GM23248 (cell line): ENCODE measurements at regions not wholly inside any gene's neighbourhood (a gene's known extent, or its start where the extent isn't known, plus 50 kb on each side); places are given as distances from the start of the nearest gene placed in this dataset.

Experiments used
- EZH2 ChIP-seq: fragments of 200-600 bp; sonication (generic); IDR thresholded peaks from 2 replicates; pipeline ENCODE4 v1.6.1; 2018; ENCODE audit warnings: antibody characterized with exemption, mild to moderate bottlenecking; ENCODE audit not compliant: insufficient read depth, poor library complexity, severe bottlenecking
- EZH2phosphoT487 ChIP-seq: fragments of 200-600 bp; sonication (generic); IDR thresholded peaks from 2 replicates; pipeline ENCODE4 v1.6.1; 2018; ENCODE audit warnings: antibody characterized with exemption, moderate library complexity, mild to moderate bottlenecking, low read depth; ENCODE audit not compliant: insufficient read depth

DNA sequence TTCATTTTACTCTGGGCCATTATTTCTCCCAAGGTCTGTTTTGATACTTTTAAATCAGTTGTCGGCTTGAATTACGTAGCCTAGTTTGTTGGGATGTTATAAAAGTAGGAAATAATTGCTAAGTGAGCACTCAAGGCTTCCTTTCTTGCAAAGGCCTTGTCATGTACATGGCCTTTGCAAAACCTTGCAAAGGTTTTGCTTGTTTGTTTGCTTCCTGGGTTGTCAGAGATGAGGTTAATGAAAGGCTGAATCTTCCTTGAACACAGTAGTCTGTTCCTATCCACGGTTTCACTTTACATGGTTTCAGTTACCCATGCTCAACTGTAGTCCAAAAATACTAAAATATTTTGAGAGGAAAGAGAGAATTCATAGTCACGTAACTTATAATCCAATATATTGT lies 113.5 kb downstream of the NAA11 start:
- no peak for TF ChIP-seq EZH2
- no peak for TF ChIP-seq EZH2phosphoT487
